ENCODE measurements at regions not wholly inside any gene's neighbourhood (a gene's known extent, or its start where the extent isn't known, plus 50 kb on each side); places are given as distances from the start of the nearest gene placed in this dataset.

- ChIA-PET CTCF (interaction anchor here (0.6 kb wide), 1 partner anchor 62 kb away, joined by 3 read pairs; no protein-coding TSS in a partner anchor), POLR2A (no interaction called here)
- Histone ChIP-seq H3K4me3 (ENCODE audit: low read depth, low read length) (no peak overlapping the region), H3K4me1 (ENCODE audit: control insufficient read depth, insufficient read depth, low read length) (no peaks in the 10 kb centered on the region), H3K36me3 (ENCODE audit: control insufficient read depth in 2 of 2, insufficient read depth in 1 of 2, low read length in 2 of 2) (no peaks in the 10 kb centered on the region), H3K9me3 (ENCODE audit: control insufficient read depth, insufficient read depth, low read depth, low read length) (no peaks in the 10 kb centered on the region), H3K27ac (ENCODE audit: extremely low read depth, low read depth, low read length) (no peak overlapping the region)
- TF ChIP-seq ZNF623 (tag by site-specific recombination; IDR thresholded peaks at IDR 0.05) (no peak), ZNF510 (tag by site-specific recombination; IDR thresholded peaks at IDR 0.05; ENCODE audit: insufficient replicate concordance) (no peak), BCL11A (tag by site-specific recombination; IDR thresholded peaks at IDR 0.05; ENCODE audit: low read depth) (no peak), ZNF214 (tag by site-specific recombination; IDR thresholded peaks at IDR 0.05; ENCODE audit: borderline replicate concordance) (no peak), ZNF2 (tag by site-specific recombination; IDR thresholded peaks at IDR 0.05) (no peak), AEBP2 (tag by site-specific recombination; IDR thresholded peaks at IDR 0.05; ENCODE audit: borderline replicate concordance) (no peak)
Measured at GRCh38 chr9:25773805-25774204, 95.6 kb upstream of the TUSC1 start.

- Histone ChIP-seq H3K27ac (ENCODE audit: extremely low read depth, low read depth, low read length) (no peak overlapping the region), H3K4me1 (ENCODE audit: control insufficient read depth, insufficient read depth, low read length) (no peaks in the 10 kb centered on the region), H3K36me3 (ENCODE audit: control insufficient read depth in 2 of 2, insufficient read depth in 1 of 2, low read length in 2 of 2) (no peaks in the 10 kb centered on the region), H3K4me3 (ENCODE audit: low read depth, low read length) (no peak overlapping the region), H3K9me3 (ENCODE audit: control insufficient read depth, insufficient read depth, low read depth, low read length) (no peaks in the 10 kb centered on the region)
- POLR2A ChIA-PET = no interaction called here
- TF ChIP-seq ZNF704 (tag by site-specific recombination; IDR thresholded peaks at IDR 0.05) (no peak), SP7 (tag by site-specific recombination; IDR thresholded peaks at IDR 0.05) (no peak), ZBTB1 (tag by site-specific recombination; IDR thresholded peaks at IDR 0.05) (no peak)
- CTCF ChIA-PET = no interaction called here
Measured at GRCh38 chr9:25755951-25756350, 77.7 kb upstream of the TUSC1 start.

DNA sequence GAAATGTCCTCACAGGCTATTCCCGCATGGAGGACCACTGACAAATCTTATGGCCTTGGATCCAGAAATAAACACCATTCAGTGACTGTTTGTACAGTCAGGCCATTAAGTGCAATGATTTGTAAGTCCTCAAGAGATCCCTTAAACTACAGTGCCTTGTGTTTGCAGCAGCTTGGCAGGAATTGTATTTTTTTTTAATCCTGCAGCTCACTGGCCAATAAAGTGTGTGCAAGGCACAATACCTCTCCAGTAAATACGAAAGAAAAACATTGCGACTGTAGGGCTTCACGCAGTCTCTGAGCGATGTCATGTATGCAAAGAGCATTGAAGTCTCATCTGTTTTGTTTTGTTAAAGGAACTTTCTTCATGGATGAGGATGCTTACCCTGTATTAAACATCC lies 74.2 kb upstream of the TUSC1 start:
- Histone ChIP-seq H3K9me3 (ENCODE audit: control insufficient read depth, insufficient read depth, low read depth, low read length) (no peaks in the 10 kb centered on the region), H3K36me3 (ENCODE audit: control insufficient read depth in 2 of 2, insufficient read depth in 1 of 2, low read length in 2 of 2) (no peaks in the 10 kb centered on the region), H3K27ac (ENCODE audit: extremely low read depth, low read depth, low read length) (no peak overlapping the region), H3K4me3 (ENCODE audit: low read depth, low read length) (no peak overlapping the region), H3K4me1 (ENCODE audit: control insufficient read depth, insufficient read depth, low read length) (no peaks in the 10 kb centered on the region)
- CTCF ChIA-PET = no interaction called here
- POLR2A ChIA-PET = no interaction called here
- TF ChIP-seq ZNF561 (tag by site-specific recombination; IDR thresholded peaks at IDR 0.05; ENCODE audit: borderline replicate concordance) = no peak

GRCh38 chr9:25742256-25742655 lies 64.0 kb upstream of the TUSC1 start:
- Histone ChIP-seq H3K27ac (ENCODE audit: extremely low read depth, low read depth, low read length) (no peak overlapping the region), H3K4me3 (ENCODE audit: low read depth, low read length) (no peak overlapping the region), H3K36me3 (ENCODE audit: control insufficient read depth in 2 of 2, insufficient read depth in 1 of 2, low read length in 2 of 2) (no peaks in the 10 kb centered on the region), H3K4me1 (ENCODE audit: control insufficient read depth, insufficient read depth, low read length) (no peaks in the 10 kb centered on the region), H3K9me3 (ENCODE audit: control insufficient read depth, insufficient read depth, low read depth, low read length) (no peaks in the 10 kb centered on the region)
- ChIA-PET POLR2A (no interaction called here), CTCF (no interaction called here)
- TF ChIP-seq, protein P1, sequence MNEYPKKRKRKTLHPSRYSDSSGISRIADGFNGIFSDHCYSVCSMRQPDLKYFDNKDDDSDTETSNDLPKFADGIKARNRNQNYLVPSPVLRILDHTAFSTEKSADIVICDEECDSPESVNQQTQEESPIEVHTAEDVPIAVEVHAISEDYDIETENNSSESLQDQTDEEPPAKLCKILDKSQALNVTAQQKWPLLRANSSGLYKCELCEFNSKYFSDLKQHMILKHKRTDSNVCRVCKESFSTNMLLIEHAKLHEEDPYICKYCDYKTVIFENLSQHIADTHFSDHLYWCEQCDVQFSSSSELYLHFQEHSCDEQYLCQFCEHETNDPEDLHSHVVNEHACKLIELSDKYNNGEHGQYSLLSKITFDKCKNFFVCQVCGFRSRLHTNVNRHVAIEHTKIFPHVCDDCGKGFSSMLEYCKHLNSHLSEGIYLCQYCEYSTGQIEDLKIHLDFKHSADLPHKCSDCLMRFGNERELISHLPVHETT (tag by site-specific recombination; IDR thresholded peaks at IDR 0.05) = no peak
- TF ChIP-seq ATF2 (tag by site-specific recombination; IDR thresholded peaks at IDR 0.05; ENCODE audit: low read depth) = no peak
- no peak for TF ChIP-seq ZNF585B (tag by site-specific recombination; IDR thresholded peaks at IDR 0.05)
- TF ChIP-seq ZNF837 (tag by site-specific recombination; IDR thresholded peaks at IDR 0.05) = no peak
- TF ChIP-seq ZNF596 (tag by site-specific recombination; IDR thresholded peaks at IDR 0.05) = no peak
- no peak for TF ChIP-seq ZNF26 (tag by site-specific recombination; IDR thresholded peaks at IDR 0.05)
- no peak for TF ChIP-seq ZSCAN16 (tag by site-specific recombination; IDR thresholded peaks at IDR 0.05)
- no peak for TF ChIP-seq ZNF211 (tag by site-specific recombination; IDR thresholded peaks at IDR 0.05; ENCODE audit: low read depth)
- no peak for TF ChIP-seq ZNF501 (tag by site-specific recombination; IDR thresholded peaks at IDR 0.05)

Data from HEK293 (cell line).